IMR-90 (cell line): ENCODE measurements at regions not wholly inside any gene's neighbourhood (a gene's known extent, or its start where the extent isn't known, plus 50 kb on each side); places are given as distances from the start of the nearest gene placed in this dataset.
A peak's percentile ranks its signal among the peaks of the same experiment; 100 is the strongest.

Experiments used
- ATAC-seq: fragments of 200-7000 bp; cut with Tn5 transposase; 2 replicates; pipeline ENCODE4 v1.9.1; 2020; ENCODE audit warnings: low read depth, mild to moderate bottlenecking, moderate library complexity
- BruUV-seq: library from RNA; stranded (reverse); fragments of 400-500 nt; replicated peaks from 2 replicates; lab custom pipeline; 2021; lab: Mats Ljungman, UMichigan
- CTCF ChIA-PET: fragments of 300-600 bp; formaldehyde crosslinking; extraction: SDS; loops from one replicate; lab custom pipeline; 2021; ENCODE audit warnings: antibody characterized with exemption; lab: Yijun Ruan, JAX
- POLR2A ChIA-PET: fragments of 300-600 bp; sonication (Branson Sonifier 250); formaldehyde crosslinking; loops from one replicate; lab custom pipeline; 2022; ENCODE audit warnings: antibody characterized with exemption; ENCODE audit not compliant: unreplicated experiment; lab: Charles Lee
- DNase-seq: peaks from one replicate; pipeline ENCODE4 v3.0.0; 2013
- H2AFZ ChIP-seq: replicated peaks from 2 replicates; pipeline ENCODE3; 2013; ENCODE audit warnings: low read length, mild to moderate bottlenecking; ENCODE audit not compliant: poor library complexity
- H2AK5ac ChIP-seq: 2 replicates; pipeline ENCODE4 v1.6.1; 2013; ENCODE audit warnings: low read depth, low read length, inconsistent platforms
- H2AK9ac ChIP-seq: replicated peaks from 2 replicates; pipeline ENCODE3; 2013; ENCODE audit warnings: mild to moderate bottlenecking, low read depth, low read length, moderate library complexity; ENCODE audit not compliant: poor library complexity
- H2BK120ac ChIP-seq: 2 replicates; pipeline ENCODE4 v1.6.1; 2013; ENCODE audit warnings: low read depth, low read length, inconsistent platforms
- H2BK15ac ChIP-seq: 3 replicates; pipeline ENCODE4 v1.6.1; 2013; ENCODE audit warnings: low read depth, low read length, inconsistent platforms
- H2BK20ac ChIP-seq: 2 replicates; pipeline ENCODE4 v1.6.1; 2013; ENCODE audit warnings: low read depth, mild to moderate bottlenecking, inconsistent platforms, low read length, moderate library complexity
- H2BK5ac ChIP-seq: 2 replicates; pipeline ENCODE4 v1.6.1; 2013; ENCODE audit warnings: mild to moderate bottlenecking, low read depth, low read length, inconsistent platforms; ENCODE audit not compliant: poor library complexity, severe bottlenecking
- H3K14ac ChIP-seq: replicated peaks from 2 replicates; pipeline ENCODE4 v1.6.1; 2013; ENCODE audit warnings: low read depth, low read length, inconsistent platforms
- H3K18ac ChIP-seq: 2 replicates; pipeline ENCODE4 v1.6.1; 2013; ENCODE audit warnings: low read depth, low read length, control low read depth
- H3K23ac ChIP-seq: 2 replicates; pipeline ENCODE4 v1.6.1; 2013; ENCODE audit warnings: low read depth, low read length, inconsistent platforms
- H3K27ac ChIP-seq: 2 replicates; pipeline ENCODE4 v1.5.1; 2013; ENCODE audit warnings: mild to moderate bottlenecking, control low read depth, low read length; ENCODE audit not compliant: insufficient read depth
- H3K27me3 ChIP-seq: 2 replicates; pipeline ENCODE4 v1.6.1; 2013; ENCODE audit warnings: low read length; ENCODE audit not compliant: control insufficient read depth, insufficient read depth
- H3K36me3 ChIP-seq: 2 replicates; pipeline ENCODE4 v1.6.1; 2013; ENCODE audit warnings: low read length, mixed read lengths; ENCODE audit not compliant: control insufficient read depth, insufficient read depth
- H3K4ac ChIP-seq: 2 replicates; pipeline ENCODE4 v1.6.1; 2013; ENCODE audit warnings: low read depth, low read length, inconsistent platforms
- H3K4me1 ChIP-seq: 2 replicates; pipeline ENCODE4 v1.6.1; 2013; ENCODE audit warnings: low read length, mixed read lengths; ENCODE audit not compliant: control insufficient read depth, insufficient read depth
- H3K4me2 ChIP-seq: 2 replicates; pipeline ENCODE4 v1.6.1; 2013; ENCODE audit warnings: low read depth, mild to moderate bottlenecking, control low read depth, low read length, moderate library complexity
- H3K4me3 ChIP-seq: 2 replicates; pipeline ENCODE4 v1.5.1; 2013; ENCODE audit warnings: low read depth, mild to moderate bottlenecking, control low read depth, low read length, moderate library complexity; ENCODE audit not compliant: insufficient read depth
- H3K56ac ChIP-seq: 2 replicates; pipeline ENCODE4 v1.6.1; 2013; ENCODE audit warnings: low read length, inconsistent platforms; ENCODE audit not compliant: insufficient read depth; ENCODE audit errors: extremely low read depth
- H3K79me1 ChIP-seq, 2 experiments: 2 replicates each; pipeline ENCODE4 v1.6.1; 2013; ENCODE audit warnings: low read length in 2 of 2, inconsistent platforms in 1 of 2, low read depth in 1 of 2
- H3K9ac ChIP-seq: 2 replicates; pipeline ENCODE4 v1.6.1; 2013; ENCODE audit warnings: low read depth, low read length, control low read depth
- H3K9me1 ChIP-seq: 2 replicates; pipeline ENCODE4 v1.6.1; 2013; ENCODE audit warnings: low read length, inconsistent platforms; ENCODE audit not compliant: insufficient read depth
- H3K9me3 ChIP-seq: 2 replicates; pipeline ENCODE4 v1.6.1; 2013; ENCODE audit warnings: low read length; ENCODE audit not compliant: control insufficient read depth, insufficient read depth
- H4K20me1 ChIP-seq: 2 replicates; pipeline ENCODE4 v1.6.1; 2013; ENCODE audit warnings: low read length, inconsistent platforms; ENCODE audit not compliant: insufficient read depth
- H4K5ac ChIP-seq: 2 replicates; pipeline ENCODE4 v1.6.1; 2013; ENCODE audit warnings: mild to moderate bottlenecking, low read depth, low read length, control low read depth
- H4K8ac ChIP-seq, 2 experiments: 2 replicates each; pipeline ENCODE4 v1.6.1; 2013; ENCODE audit warnings: low read depth in 2 of 2, low read length in 2 of 2, control low read depth in 1 of 2, inconsistent platforms in 1 of 2
- H4K91ac ChIP-seq: 2 replicates; pipeline ENCODE4 v1.6.1; 2013; ENCODE audit warnings: low read depth, low read length, inconsistent platforms; ENCODE audit not compliant: insufficient read depth
- CEBPB ChIP-seq: IDR thresholded peaks from 2 replicates; pipeline ENCODE4 v1.6.1; 2012; ENCODE audit warnings: low read depth, low read length, improper control_type of control experiment
- CHD1 ChIP-seq: IDR thresholded peaks from 2 replicates; pipeline ENCODE4 v1.6.1; 2012; ENCODE audit warnings: low read depth, low read length, improper control_type of control experiment
- FOS ChIP-seq: fragments of 150-350 bp; IDR thresholded peaks from 2 replicates; pipeline ENCODE4 v1.6.1; 2016; ENCODE audit warnings: low read depth, low read length
- MAFK ChIP-seq: IDR thresholded peaks from 2 replicates; pipeline ENCODE4 v1.6.1; 2012; ENCODE audit warnings: low read depth, low read length, improper control_type of control experiment
- MAZ ChIP-seq: IDR thresholded peaks from 2 replicates; pipeline ENCODE4 v1.6.1; 2012; ENCODE audit warnings: low read depth, mild to moderate bottlenecking, low read length, improper control_type of control experiment, moderate library complexity, borderline replicate concordance
- MXI1 ChIP-seq: IDR thresholded peaks from 2 replicates; pipeline ENCODE4 v1.6.1; 2012; ENCODE audit warnings: low read depth, mild to moderate bottlenecking, low read length, moderate library complexity, borderline replicate concordance
- NFE2L2 ChIP-seq: fragments of 150-350 bp; IDR thresholded peaks from 2 replicates; pipeline ENCODE4 v1.6.1; 2016; ENCODE audit warnings: low read depth, mild to moderate bottlenecking, low read length
- POLR2A ChIP-seq: IDR thresholded peaks from 2 replicates; pipeline ENCODE4 v1.6.1; 2012; ENCODE audit warnings: mild to moderate bottlenecking, low read depth, low read length
- RAD21 ChIP-seq: IDR thresholded peaks from 2 replicates; pipeline ENCODE4 v1.6.1; 2012; ENCODE audit warnings: low read length, improper control_type of control experiment
- RCOR1 ChIP-seq: IDR thresholded peaks from 2 replicates; pipeline ENCODE4 v1.6.1; 2012; ENCODE audit warnings: mild to moderate bottlenecking, low read length, improper control_type of control experiment; ENCODE audit not compliant: insufficient replicate concordance
- RFX5 ChIP-seq: IDR thresholded peaks from 2 replicates; pipeline ENCODE4 v1.8.0; 2012; ENCODE audit warnings: low read depth, mild to moderate bottlenecking, low read length, moderate library complexity
- SMC3 ChIP-seq: fragments of 150-350 bp; IDR thresholded peaks from 2 replicates; pipeline ENCODE4 v1.6.1; 2016; ENCODE audit warnings: low read depth, mild to moderate bottlenecking, antibody characterized with exemption, low read length, moderate library complexity
- WGBS, 2 experiments: methylation state at CpG; one replicate each; pipeline versions ENCODE4 v1.1.5 to v1.1.7; 2013; ENCODE audit warnings: missing lambda C conversion rate in 2 of 2; ENCODE audit not compliant: insufficient read length in 1 of 2; ENCODE audit errors: extremely low coverage in 2 of 2; 5-methylcytosine and 5-hydroxymethylcytosine counted together
- dilution Hi-C: fragments of 300-500 bp; cut with HindIII; formaldehyde crosslinking; loops from one replicate; pipeline ENCODE4 v1.14.3; 2018; ENCODE audit warnings: low sequenced_read_pairs; ENCODE audit not compliant: unreplicated experiment
- in situ Hi-C: fragments of 300-500 bp; cut with MboI; formaldehyde crosslinking; loops from 3 replicates; pipeline ENCODE4 v1.14.3; 2019; ENCODE audit warnings: low sequenced_read_pairs, inconsistent platforms, mixed read lengths
- intact Hi-C: fragments of 100-400 bp; cut with micrococcal nuclease; formaldehyde crosslinking; loops from 2 replicates; pipeline ENCODE4 v1.10.0; 2022
- TF ChIP-seq, protein P1 (sequence below): fragments of 150-350 bp; IDR thresholded peaks from 2 replicates; pipeline ENCODE4 v1.6.1; 2016; ENCODE audit warnings: low read depth, mild to moderate bottlenecking, low read length, moderate library complexity, borderline replicate concordance
- TF ChIP-seq, protein P2 (sequence below): fragments of 150-350 bp; IDR thresholded peaks from 2 replicates; pipeline ENCODE4 v1.6.1; 2017; ENCODE audit warnings: mild to moderate bottlenecking, antibody characterized with exemption, low read length, low read depth
- TF ChIP-seq, protein P3 (sequence below): conservative IDR thresholded peaks from 2 replicates; pipeline ENCODE4 v1.5.1; 2012; ENCODE audit warnings: mild to moderate bottlenecking, low read depth, low read length, improper control_type of control experiment

DNA sequence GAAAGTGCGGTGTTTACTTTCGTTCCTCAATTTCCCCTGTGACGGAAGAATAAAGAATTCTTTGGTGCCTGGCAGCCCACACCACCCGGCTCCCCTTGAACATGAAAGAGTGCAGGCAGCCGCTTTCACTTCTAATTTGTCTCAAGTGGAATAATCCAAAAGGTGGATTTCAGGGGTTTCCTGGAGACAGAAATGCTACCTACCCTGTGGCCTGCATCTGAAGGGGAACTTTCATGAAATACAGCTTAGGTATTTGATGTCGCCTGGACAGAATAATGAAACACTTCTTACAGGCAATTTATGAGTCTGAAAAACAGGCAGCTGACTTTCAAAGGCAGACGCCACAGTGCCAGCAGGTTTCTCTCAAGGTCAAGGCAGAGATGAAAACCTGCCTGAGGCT is 169.5 kb upstream of the USP24 start:
- no CpG with 5 or more reads among the region's 7 CpGs for WGBS, 2 experiments

More for the DNA sequence above, 169.5 kb upstream of the USP24 start:
- in situ Hi-C loops: no loop called here
- H4K91ac ChIP-seq: peak overlapping the region; percentile 11
- no peaks in the 10 kb centered on the region for H3K36me3 ChIP-seq
- H3K79me1 ChIP-seq: no peaks in the 10 kb centered on the region
- no peak overlapping the region for H4K5ac ChIP-seq
- no peak overlapping the region for H3K9ac ChIP-seq
- no TSS peak for BruUV-seq
- ATAC-seq (no peak), DNase-seq (no peak)
- H2AFZ ChIP-seq: no peak overlapping the region
- no peak overlapping the region for H2BK20ac ChIP-seq
- peaks cover 6% of the 10 kb centered on the region; the same call in 1 of the 2 replicates for H3K4me1 ChIP-seq
- H3K9me3 ChIP-seq: peaks cover 6% of the 10 kb centered on the region
- peak overlapping the region; percentile 10; the same call in 1 of the 2 replicates for H2BK120ac ChIP-seq
- no peak overlapping the region for H2BK5ac ChIP-seq
- peak overlapping the region; percentile 5; the same call in 1 of the 3 replicates for H2BK15ac ChIP-seq
- H3K4me2 ChIP-seq: no peak overlapping the region
- H3K27me3 ChIP-seq: no peaks in the 10 kb centered on the region
- H3K27ac ChIP-seq: no peak overlapping the region
- H2AK9ac ChIP-seq: no peak overlapping the region
- intact Hi-C loops: no loop called here
- TF ChIP-seq MAZ: no peak
- no peak for TF ChIP-seq RCOR1
- TF ChIP-seq, protein P1, sequence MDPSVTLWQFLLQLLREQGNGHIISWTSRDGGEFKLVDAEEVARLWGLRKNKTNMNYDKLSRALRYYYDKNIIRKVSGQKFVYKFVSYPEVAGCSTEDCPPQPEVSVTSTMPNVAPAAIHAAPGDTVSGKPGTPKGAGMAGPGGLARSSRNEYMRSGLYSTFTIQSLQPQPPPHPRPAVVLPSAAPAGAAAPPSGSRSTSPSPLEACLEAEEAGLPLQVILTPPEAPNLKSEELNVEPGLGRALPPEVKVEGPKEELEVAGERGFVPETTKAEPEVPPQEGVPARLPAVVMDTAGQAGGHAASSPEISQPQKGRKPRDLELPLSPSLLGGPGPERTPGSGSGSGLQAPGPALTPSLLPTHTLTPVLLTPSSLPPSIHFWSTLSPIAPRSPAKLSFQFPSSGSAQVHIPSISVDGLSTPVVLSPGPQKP: no peak
- no peak for TF ChIP-seq POLR2A
- no peak for TF ChIP-seq RFX5
- no peak for TF ChIP-seq FOS
- no peak for TF ChIP-seq CHD1
- TF ChIP-seq CEBPB: no peak
- no peak for TF ChIP-seq SMC3
- TF ChIP-seq, protein P2, sequence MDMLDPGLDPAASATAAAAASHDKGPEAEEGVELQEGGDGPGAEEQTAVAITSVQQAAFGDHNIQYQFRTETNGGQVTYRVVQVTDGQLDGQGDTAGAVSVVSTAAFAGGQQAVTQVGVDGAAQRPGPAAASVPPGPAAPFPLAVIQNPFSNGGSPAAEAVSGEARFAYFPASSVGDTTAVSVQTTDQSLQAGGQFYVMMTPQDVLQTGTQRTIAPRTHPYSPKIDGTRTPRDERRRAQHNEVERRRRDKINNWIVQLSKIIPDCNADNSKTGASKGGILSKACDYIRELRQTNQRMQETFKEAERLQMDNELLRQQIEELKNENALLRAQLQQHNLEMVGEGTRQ: no peak
- no peak for TF ChIP-seq MAFK
- TF ChIP-seq, protein P3, sequence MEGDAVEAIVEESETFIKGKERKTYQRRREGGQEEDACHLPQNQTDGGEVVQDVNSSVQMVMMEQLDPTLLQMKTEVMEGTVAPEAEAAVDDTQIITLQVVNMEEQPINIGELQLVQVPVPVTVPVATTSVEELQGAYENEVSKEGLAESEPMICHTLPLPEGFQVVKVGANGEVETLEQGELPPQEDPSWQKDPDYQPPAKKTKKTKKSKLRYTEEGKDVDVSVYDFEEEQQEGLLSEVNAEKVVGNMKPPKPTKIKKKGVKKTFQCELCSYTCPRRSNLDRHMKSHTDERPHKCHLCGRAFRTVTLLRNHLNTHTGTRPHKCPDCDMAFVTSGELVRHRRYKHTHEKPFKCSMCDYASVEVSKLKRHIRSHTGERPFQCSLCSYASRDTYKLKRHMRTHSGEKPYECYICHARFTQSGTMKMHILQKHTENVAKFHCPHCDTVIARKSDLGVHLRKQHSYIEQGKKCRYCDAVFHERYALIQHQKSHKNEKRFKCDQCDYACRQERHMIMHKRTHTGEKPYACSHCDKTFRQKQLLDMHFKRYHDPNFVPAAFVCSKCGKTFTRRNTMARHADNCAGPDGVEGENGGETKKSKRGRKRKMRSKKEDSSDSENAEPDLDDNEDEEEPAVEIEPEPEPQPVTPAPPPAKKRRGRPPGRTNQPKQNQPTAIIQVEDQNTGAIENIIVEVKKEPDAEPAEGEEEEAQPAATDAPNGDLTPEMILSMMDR: no peak
- TF ChIP-seq RAD21: no peak
- TF ChIP-seq MXI1: no peak
- TF ChIP-seq NFE2L2: no peak
- no peaks in the 10 kb centered on the region for H4K20me1 ChIP-seq
- H3K56ac ChIP-seq: no peak overlapping the region
- H4K8ac ChIP-seq: no peak overlapping the region
- H3K14ac ChIP-seq: no peak overlapping the region
- H3K18ac ChIP-seq: no peak overlapping the region
- dilution Hi-C loops: no loop called here
- POLR2A ChIA-PET: no interaction called here
- peaks cover 3% of the 10 kb centered on the region; the same call in 1 of the 2 replicates for H3K9me1 ChIP-seq
- peak overlapping the region; percentile 66; the same call in 1 of the 2 replicates for H3K4ac ChIP-seq
- H2AK5ac ChIP-seq: no peak overlapping the region; the same call in 1 of the 2 replicates
- CTCF ChIA-PET: interaction anchor here (1.0 kb wide), 1 partner anchor 9 kb away, joined by 3 read pairs; no protein-coding TSS in a partner anchor
- H3K23ac ChIP-seq: no peak overlapping the region
- H3K4me3 ChIP-seq: no peak overlapping the region
